Breast epithelium (tissue), 3 donors: ENCODE measurements at regions not wholly inside any gene's neighbourhood (a gene's known extent, or its start where the extent isn't known, plus 50 kb on each side); places are given as distances from the start of the nearest gene placed in this dataset.

Source experiments
- POLR2AphosphoS5 ChIP-seq, 3 donors: sonication (generic); formaldehyde crosslinking; IDR thresholded peaks; one replicate each; pipeline ENCODE4 v1.6.1; 2017; ENCODE audit warnings: antibody characterized with exemption in 3 of 3
- TF ChIP-seq, protein P1 (sequence below), 3 donors: fragments of 450-650 bp; IDR thresholded peaks; one replicate each; pipeline ENCODE4 v1.5.1; 2016 to 2017; ENCODE audit warnings: antibody characterized with exemption in 3 of 3, mild to moderate bottlenecking in 3 of 3, moderate library complexity in 3 of 3

DNA sequence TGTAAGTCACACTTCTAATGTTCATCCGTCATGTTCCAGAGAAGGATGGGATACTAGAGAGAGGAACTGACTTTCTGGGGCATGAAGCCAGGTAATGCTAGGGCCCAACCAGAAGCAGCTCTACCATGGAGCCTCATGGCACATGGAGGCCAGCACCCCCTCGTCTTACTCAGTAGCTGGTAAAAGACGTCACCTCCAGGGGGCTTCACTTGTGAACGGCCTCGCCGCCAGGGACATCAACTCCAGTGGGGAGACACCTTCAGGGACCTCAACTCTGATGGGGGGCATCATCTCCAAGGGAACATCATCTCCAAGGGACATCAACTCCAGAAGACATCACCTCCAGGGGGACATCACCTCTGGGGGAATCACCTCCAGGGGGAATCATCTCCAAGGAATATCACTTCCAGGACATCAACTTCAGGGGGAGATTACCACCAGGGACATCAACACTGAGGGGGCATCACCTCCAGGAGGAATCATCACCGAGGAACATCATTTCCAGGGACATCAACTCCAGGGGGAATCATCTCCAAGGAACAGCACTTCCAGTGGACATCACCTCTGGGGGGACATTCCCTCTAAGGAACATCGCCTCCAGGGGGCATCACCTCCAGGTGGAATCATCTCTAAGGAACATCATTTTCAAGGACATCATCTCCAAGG lies 168.4 kb downstream of the NDUFA10 start:
- TF ChIP-seq, protein P1, sequence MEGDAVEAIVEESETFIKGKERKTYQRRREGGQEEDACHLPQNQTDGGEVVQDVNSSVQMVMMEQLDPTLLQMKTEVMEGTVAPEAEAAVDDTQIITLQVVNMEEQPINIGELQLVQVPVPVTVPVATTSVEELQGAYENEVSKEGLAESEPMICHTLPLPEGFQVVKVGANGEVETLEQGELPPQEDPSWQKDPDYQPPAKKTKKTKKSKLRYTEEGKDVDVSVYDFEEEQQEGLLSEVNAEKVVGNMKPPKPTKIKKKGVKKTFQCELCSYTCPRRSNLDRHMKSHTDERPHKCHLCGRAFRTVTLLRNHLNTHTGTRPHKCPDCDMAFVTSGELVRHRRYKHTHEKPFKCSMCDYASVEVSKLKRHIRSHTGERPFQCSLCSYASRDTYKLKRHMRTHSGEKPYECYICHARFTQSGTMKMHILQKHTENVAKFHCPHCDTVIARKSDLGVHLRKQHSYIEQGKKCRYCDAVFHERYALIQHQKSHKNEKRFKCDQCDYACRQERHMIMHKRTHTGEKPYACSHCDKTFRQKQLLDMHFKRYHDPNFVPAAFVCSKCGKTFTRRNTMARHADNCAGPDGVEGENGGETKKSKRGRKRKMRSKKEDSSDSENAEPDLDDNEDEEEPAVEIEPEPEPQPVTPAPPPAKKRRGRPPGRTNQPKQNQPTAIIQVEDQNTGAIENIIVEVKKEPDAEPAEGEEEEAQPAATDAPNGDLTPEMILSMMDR (IDR thresholded peaks at IDR 0.05), result no peak
- TF ChIP-seq POLR2AphosphoS5 (IDR thresholded peaks at IDR 0.05), result no peak
